Thyroid gland (tissue), 4 donors: ENCODE measurements at regions not wholly inside any gene's neighbourhood (a gene's known extent, or its start where the extent isn't known, plus 50 kb on each side); places are given as distances from the start of the nearest gene placed in this dataset.

Experiments used
- DNase-seq, 2 donors: peaks; one replicate each; pipeline ENCODE4 v3.0.0-alpha.2; 2019
- H3K27ac ChIP-seq, 3 donors: fragments of 200-600 bp; sonication (generic); 1 replicate in 2 of 3; 2 replicates in 1 of 3; pipeline ENCODE4 v1.5.1; 2016 to 2019; ENCODE audit warnings: mild to moderate bottlenecking in 1 of 3, moderate library complexity in 1 of 3
- H3K27me3 ChIP-seq: fragments of 200-600 bp; sonication (generic); one replicate; pipeline ENCODE4 v1.5.1; 2019
- H3K36me3 ChIP-seq, 2 donors: fragments of 200-600 bp; sonication (generic); one replicate each; pipeline ENCODE4 v1.5.1; 2016 to 2019
- H3K4me1 ChIP-seq, 2 donors: fragments of 200-600 bp; sonication (generic); one replicate each; pipeline ENCODE4 v1.5.1; 2017 to 2019
- H3K4me3 ChIP-seq, 3 donors: fragments of 200-600 bp; sonication (generic); replicated peaks in 1 of 3; 1 replicate in 2 of 3; 2 replicates in 1 of 3; pipeline ENCODE4 v1.5.1; 2016; ENCODE audit warnings: mild to moderate bottlenecking in 1 of 3
- H3K9me3 ChIP-seq: fragments of 200-600 bp; sonication (generic); one replicate; pipeline ENCODE4 v1.5.1; 2017
- POLR2A ChIP-seq, 2 donors: fragments of 450-650 bp; IDR thresholded peaks; one replicate each; pipeline ENCODE4 v1.6.1; 2017; ENCODE audit warnings: antibody characterized with exemption in 2 of 2, mild to moderate bottlenecking in 2 of 2, moderate library complexity in 1 of 2
- WGBS, 2 donors: methylation state at CpG; one replicate each; pipeline ENCODE4 v1.1.5; 2017; 5-methylcytosine and 5-hydroxymethylcytosine counted together
- intact Hi-C: fragments of 100-400 bp; cut with DNase I; formaldehyde crosslinking; loops from one replicate; pipeline ENCODE4 v1.15.1; 2023
- TF ChIP-seq, protein P1 (sequence below), 6 experiments: fragments of 200-600 bp in 3 of 6; fragments of 450-650 bp in 3 of 6; sonication (generic) in 3 of 6; IDR thresholded peaks; one replicate each; pipeline ENCODE4 v1.5.1; 2016 to 2019; ENCODE audit warnings: antibody characterized with exemption in 6 of 6, mild to moderate bottlenecking in 2 of 6, inconsistent platforms in 1 of 6, moderate library complexity in 1 of 6

DNA sequence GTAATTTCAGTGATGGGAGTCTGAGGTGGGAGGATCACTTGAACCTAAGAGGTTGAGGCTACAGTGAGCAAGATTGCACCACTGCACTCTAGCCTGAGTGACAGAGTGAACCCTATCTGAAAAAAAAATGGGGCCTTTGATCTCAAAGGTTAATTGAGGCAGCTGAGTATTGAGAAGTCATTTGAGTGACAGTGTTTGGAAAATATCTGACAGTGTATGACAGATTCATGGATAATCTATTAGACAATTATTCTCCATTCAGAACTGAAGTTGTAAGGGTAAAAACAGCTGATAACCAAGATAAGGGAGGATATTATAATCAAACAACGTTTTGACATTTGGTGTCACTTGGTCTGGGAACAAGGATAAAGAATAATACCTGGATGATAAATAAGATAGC, 50.9 kb upstream of the CD36 start:
- Histone ChIP-seq H3K9me3 (no peaks in the 10 kb centered on the region), H3K27ac (no peak overlapping the region), H3K27me3 (no peaks in the 10 kb centered on the region), H3K36me3 (no peaks in the 10 kb centered on the region), H3K4me3 (no peak overlapping the region), H3K4me1 (peaks cover 0 to 3% of the 10 kb centered on the region in 2 donors)
- no peak for DNase-seq
- 82 to 86% methylated on average over 1 of the region's 1 CpG for WGBS, 2 donors
- intact Hi-C loops, result no loop called here
- TF ChIP-seq, protein P1, sequence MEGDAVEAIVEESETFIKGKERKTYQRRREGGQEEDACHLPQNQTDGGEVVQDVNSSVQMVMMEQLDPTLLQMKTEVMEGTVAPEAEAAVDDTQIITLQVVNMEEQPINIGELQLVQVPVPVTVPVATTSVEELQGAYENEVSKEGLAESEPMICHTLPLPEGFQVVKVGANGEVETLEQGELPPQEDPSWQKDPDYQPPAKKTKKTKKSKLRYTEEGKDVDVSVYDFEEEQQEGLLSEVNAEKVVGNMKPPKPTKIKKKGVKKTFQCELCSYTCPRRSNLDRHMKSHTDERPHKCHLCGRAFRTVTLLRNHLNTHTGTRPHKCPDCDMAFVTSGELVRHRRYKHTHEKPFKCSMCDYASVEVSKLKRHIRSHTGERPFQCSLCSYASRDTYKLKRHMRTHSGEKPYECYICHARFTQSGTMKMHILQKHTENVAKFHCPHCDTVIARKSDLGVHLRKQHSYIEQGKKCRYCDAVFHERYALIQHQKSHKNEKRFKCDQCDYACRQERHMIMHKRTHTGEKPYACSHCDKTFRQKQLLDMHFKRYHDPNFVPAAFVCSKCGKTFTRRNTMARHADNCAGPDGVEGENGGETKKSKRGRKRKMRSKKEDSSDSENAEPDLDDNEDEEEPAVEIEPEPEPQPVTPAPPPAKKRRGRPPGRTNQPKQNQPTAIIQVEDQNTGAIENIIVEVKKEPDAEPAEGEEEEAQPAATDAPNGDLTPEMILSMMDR (IDR thresholded peaks at IDR 0.05), result no peak
- no peak for TF ChIP-seq POLR2A (IDR thresholded peaks at IDR 0.05)

DNA sequence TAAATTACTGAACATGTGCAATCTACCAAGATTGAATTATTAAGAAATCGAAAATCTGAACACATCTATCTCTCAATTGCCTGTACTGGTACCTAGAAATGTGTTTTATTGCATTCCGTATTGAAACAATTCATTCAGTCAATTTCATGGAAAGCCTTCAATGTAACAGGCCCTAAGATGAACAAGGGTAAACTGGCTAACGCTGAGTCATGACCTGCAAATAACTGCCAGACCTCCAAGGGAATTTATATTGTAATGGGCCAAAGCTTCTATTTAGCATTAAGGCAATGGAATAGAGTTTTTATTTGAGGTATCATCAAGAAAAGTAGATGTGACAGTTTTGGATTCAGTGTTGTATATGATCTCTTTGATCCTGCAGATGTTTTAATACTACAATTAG, 49.9 kb upstream of the CD36 start:
- Histone ChIP-seq H3K27ac (no peak overlapping the region), H3K27me3 (no peaks in the 10 kb centered on the region), H3K4me1 (peaks cover 0 to 3% of the 10 kb centered on the region in 2 donors), H3K36me3 (no peaks in the 10 kb centered on the region), H3K9me3 (no peaks in the 10 kb centered on the region), H3K4me3 (no peak overlapping the region)
- 85 to 90% methylated on average over 3 of the region's 3 CpGs for WGBS, 2 donors
- no peak for DNase-seq
- TF ChIP-seq, protein P1 (IDR thresholded peaks at IDR 0.05), result no peak
- no peak for TF ChIP-seq POLR2A (IDR thresholded peaks at IDR 0.05)
- intact Hi-C loops, result no loop called here
